HEK293 (cell line): ENCODE measurements at regions not wholly inside any gene's neighbourhood (a gene's known extent, or its start where the extent isn't known, plus 50 kb on each side); places are given as distances from the start of the nearest gene placed in this dataset.

ENCODE experiments used
- CTCF ChIA-PET: fragments of 350-600 bp; formaldehyde crosslinking; extraction: SDS; loops from one replicate; lab custom pipeline; 2021; ENCODE audit warnings: antibody characterized with exemption; lab: Yijun Ruan, JAX
- POLR2A ChIA-PET: fragments of 300-600 bp; formaldehyde crosslinking; extraction: SDS; loops from one replicate; lab custom pipeline; 2020; ENCODE audit warnings: antibody characterized with exemption, inconsistent platforms; lab: Yijun Ruan, JAX
- H3K27ac ChIP-seq: fragments of 200-500 bp; sonication (Bioruptor generic); 2 replicates; pipeline ENCODE4 v1.5.1; 2014; ENCODE audit warnings: low read depth, low read length, control low read depth, inconsistent platforms; ENCODE audit errors: extremely low read depth
- H3K36me3 ChIP-seq, 2 experiments: fragments of 200-500 bp in 1 of 2; sonication (Bioruptor generic) in 1 of 2; 1 replicate in 1 of 2; 2 replicates in 1 of 2; pipeline ENCODE4 v1.5.1; 2014 to 2017; ENCODE audit warnings: inconsistent platforms in 2 of 2, low read length in 2 of 2; ENCODE audit not compliant: control insufficient read depth in 2 of 2, insufficient read depth in 1 of 2
- H3K4me1 ChIP-seq: fragments of 200-500 bp; sonication (Bioruptor generic); 2 replicates; pipeline ENCODE4 v1.5.1; 2014; ENCODE audit warnings: mild to moderate bottlenecking, low read length, inconsistent platforms; ENCODE audit not compliant: control insufficient read depth, insufficient read depth
- H3K4me3 ChIP-seq: 2 replicates; pipeline ENCODE4 v1.5.1; 2011; ENCODE audit warnings: low read depth, mild to moderate bottlenecking, control low read depth, low read length, moderate library complexity
- H3K9me3 ChIP-seq: fragments of 200-500 bp; sonication (Bioruptor generic); 2 replicates; pipeline ENCODE4 v1.5.1; 2014; ENCODE audit warnings: low read depth, low read length, inconsistent platforms; ENCODE audit not compliant: control insufficient read depth, insufficient read depth
- BCL11B ChIP-seq: fragments of 450-650 bp; formaldehyde crosslinking; IDR thresholded peaks from 2 replicates; pipeline ENCODE4 v1.5.1; 2016; ENCODE audit warnings: low read depth, missing biosample characterization, missing genetic modification characterization
- GFI1B ChIP-seq: fragments of 450-650 bp; formaldehyde crosslinking; IDR thresholded peaks from 2 replicates; pipeline ENCODE4 v1.5.1; 2016; ENCODE audit warnings: missing biosample characterization, missing genetic modification characterization
- GLI2 ChIP-seq: fragments of 450-650 bp; formaldehyde crosslinking; IDR thresholded peaks from 2 replicates; pipeline ENCODE4; 2017; ENCODE audit warnings: missing biosample characterization, missing genetic modification characterization, low read depth, borderline replicate concordance
- OVOL3 ChIP-seq: fragments of 450-650 bp; formaldehyde crosslinking; IDR thresholded peaks from 2 replicates; pipeline ENCODE4 v1.5.1; 2016; ENCODE audit warnings: missing biosample characterization, missing genetic modification characterization
- TCF7L2 ChIP-seq: IDR thresholded peaks from 2 replicates; pipeline ENCODE4 v1.6.1; 2011; ENCODE audit warnings: low read depth, mild to moderate bottlenecking, inconsistent platforms, low read length, moderate library complexity, borderline replicate concordance
- WT1 ChIP-seq: fragments of 450-650 bp; formaldehyde crosslinking; IDR thresholded peaks from 2 replicates; pipeline ENCODE4 v1.5.1; 2016; ENCODE audit warnings: missing biosample characterization, missing genetic modification characterization
- ZBTB1 ChIP-seq: fragments of 450-650 bp; formaldehyde crosslinking; IDR thresholded peaks from 2 replicates; pipeline ENCODE4 v1.5.1; 2016; ENCODE audit warnings: missing biosample characterization, missing genetic modification characterization
- ZFP3 ChIP-seq: fragments of 450-650 bp; formaldehyde crosslinking; IDR thresholded peaks from 2 replicates; pipeline ENCODE4 v1.5.1; 2016; ENCODE audit warnings: low read depth, missing biosample characterization, missing genetic modification characterization
- ZFP69B ChIP-seq: fragments of 450-650 bp; formaldehyde crosslinking; IDR thresholded peaks from 2 replicates; pipeline ENCODE4 v1.5.1; 2016; ENCODE audit warnings: missing biosample characterization, missing genetic modification characterization
- ZNF157 ChIP-seq: fragments of 450-650 bp; formaldehyde crosslinking; IDR thresholded peaks from 2 replicates; pipeline ENCODE4 v1.5.1; 2016; ENCODE audit warnings: missing biosample characterization, missing genetic modification characterization
- ZNF175 ChIP-seq: fragments of 450-650 bp; formaldehyde crosslinking; IDR thresholded peaks from 2 replicates; pipeline ENCODE4 v1.5.1; 2016; ENCODE audit warnings: missing biosample characterization, missing genetic modification characterization
- ZNF211 ChIP-seq: fragments of 450-650 bp; formaldehyde crosslinking; IDR thresholded peaks from 2 replicates; pipeline ENCODE4 v1.5.1; 2016; ENCODE audit warnings: low read depth, missing biosample characterization, missing genetic modification characterization
- ZNF311 ChIP-seq: fragments of 450-650 bp; formaldehyde crosslinking; IDR thresholded peaks from 2 replicates; pipeline ENCODE4 v1.5.1; 2017; ENCODE audit warnings: missing biosample characterization, missing genetic modification characterization, borderline replicate concordance
- ZNF394 ChIP-seq: fragments of 450-650 bp; formaldehyde crosslinking; IDR thresholded peaks from 2 replicates; pipeline ENCODE4 v1.5.1; 2016; ENCODE audit warnings: missing biosample characterization, missing genetic modification characterization, mild to moderate bottlenecking, moderate library complexity, borderline replicate concordance
- ZNF404 ChIP-seq: fragments of 450-650 bp; formaldehyde crosslinking; IDR thresholded peaks from 2 replicates; pipeline ENCODE4 v1.5.1; 2017; ENCODE audit warnings: missing biosample characterization, missing genetic modification characterization
- ZNF555 ChIP-seq: fragments of 450-650 bp; formaldehyde crosslinking; conservative IDR thresholded peaks from 2 replicates; pipeline ENCODE4 v1.5.1; 2017; ENCODE audit warnings: missing biosample characterization, mild to moderate bottlenecking, missing genetic modification characterization, inconsistent platforms
- ZNF624 ChIP-seq: fragments of 450-650 bp; formaldehyde crosslinking; IDR thresholded peaks from 2 replicates; pipeline ENCODE4 v1.5.1; 2017; ENCODE audit warnings: missing biosample characterization, missing genetic modification characterization
- ZNF626 ChIP-seq: fragments of 450-650 bp; sonication (Bioruptor Pico); formaldehyde crosslinking; IDR thresholded peaks from 2 replicates; pipeline ENCODE4 v1.5.1; 2018; ENCODE audit warnings: missing biosample characterization, missing genetic modification characterization, inconsistent platforms
- ZNF830 ChIP-seq: fragments of 450-650 bp; IDR thresholded peaks from 2 replicates; pipeline ENCODE4 v1.5.0; 2018; ENCODE audit warnings: missing biosample characterization, missing genetic modification characterization, low read depth, mild to moderate bottlenecking, moderate library complexity
- TF ChIP-seq, protein P1 (sequence below): fragments of 450-650 bp; formaldehyde crosslinking; IDR thresholded peaks from 2 replicates; pipeline ENCODE4 v1.5.1; 2016; ENCODE audit warnings: missing biosample characterization, missing genetic modification characterization
- TF ChIP-seq, protein P2 (sequence below): fragments of 450-650 bp; formaldehyde crosslinking; IDR thresholded peaks from 2 replicates; pipeline ENCODE4 v1.5.1; 2016; ENCODE audit warnings: missing biosample characterization, missing genetic modification characterization
- TF ChIP-seq, protein P3 (sequence below): fragments of 450-650 bp; formaldehyde crosslinking; IDR thresholded peaks from 2 replicates; pipeline ENCODE4 v1.5.1; 2016; ENCODE audit warnings: missing biosample characterization, missing genetic modification characterization, borderline replicate concordance
- TF ChIP-seq, protein P4 (sequence below): fragments of 450-650 bp; formaldehyde crosslinking; IDR thresholded peaks from 2 replicates; pipeline ENCODE4 v1.5.1; 2016; ENCODE audit warnings: missing biosample characterization, missing genetic modification characterization

DNA sequence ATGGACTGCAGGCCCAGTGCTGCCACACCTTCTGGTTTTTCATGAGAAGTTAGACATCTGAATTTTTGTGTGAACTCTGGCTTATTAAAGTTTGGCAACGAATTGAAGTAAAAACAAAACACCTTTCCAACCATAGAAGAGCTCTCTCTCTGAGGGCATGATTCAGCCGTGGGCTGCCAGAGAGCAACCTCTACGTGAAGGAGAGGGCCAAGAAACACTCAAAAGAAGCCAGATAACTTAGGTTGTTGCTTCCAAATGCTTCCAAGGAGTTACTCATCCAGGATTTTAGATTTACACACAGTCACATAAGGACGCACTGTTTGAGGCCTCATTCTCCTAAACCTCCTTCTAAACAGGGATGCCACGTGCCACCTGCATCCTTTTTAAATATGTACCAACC lies 65.5 kb downstream of the NRN1 start:
- ChIA-PET CTCF (interaction anchor here (0.6 to 1.2 kb wide), 2 partner anchors 8 to 28 kb away, joined by 3 read pairs; no protein-coding TSS in a partner anchor), POLR2A (interaction anchor here (0.6 kb wide), 2 partner anchors 48 to 790 kb away, joined by 3 read pairs; no protein-coding TSS in a partner anchor)
- Histone ChIP-seq H3K4me1 (no peaks in the 10 kb centered on the region), H3K36me3 (no peaks in the 10 kb centered on the region), H3K4me3 (no peak overlapping the region), H3K9me3 (no peaks in the 10 kb centered on the region), H3K27ac (no peak overlapping the region)
- TF ChIP-seq, protein P1, sequence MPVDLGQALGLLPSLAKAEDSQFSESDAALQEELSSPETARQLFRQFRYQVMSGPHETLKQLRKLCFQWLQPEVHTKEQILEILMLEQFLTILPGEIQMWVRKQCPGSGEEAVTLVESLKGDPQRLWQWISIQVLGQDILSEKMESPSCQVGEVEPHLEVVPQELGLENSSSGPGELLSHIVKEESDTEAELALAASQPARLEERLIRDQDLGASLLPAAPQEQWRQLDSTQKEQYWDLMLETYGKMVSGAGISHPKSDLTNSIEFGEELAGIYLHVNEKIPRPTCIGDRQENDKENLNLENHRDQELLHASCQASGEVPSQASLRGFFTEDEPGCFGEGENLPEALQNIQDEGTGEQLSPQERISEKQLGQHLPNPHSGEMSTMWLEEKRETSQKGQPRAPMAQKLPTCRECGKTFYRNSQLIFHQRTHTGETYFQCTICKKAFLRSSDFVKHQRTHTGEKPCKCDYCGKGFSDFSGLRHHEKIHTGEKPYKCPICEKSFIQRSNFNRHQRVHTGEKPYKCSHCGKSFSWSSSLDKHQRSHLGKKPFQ (tag by site-specific recombination): no peak
- TF ChIP-seq OVOL3 (no peak), GLI2 (tag by site-specific recombination) (no peak), ZNF311 (tag by site-specific recombination) (no peak), ZNF394 (tag by site-specific recombination) (no peak), ZNF404 (tag by site-specific recombination) (no peak), ZFP3 (tag by site-specific recombination) (no peak), TCF7L2 (no peak)
- TF ChIP-seq, protein P2, sequence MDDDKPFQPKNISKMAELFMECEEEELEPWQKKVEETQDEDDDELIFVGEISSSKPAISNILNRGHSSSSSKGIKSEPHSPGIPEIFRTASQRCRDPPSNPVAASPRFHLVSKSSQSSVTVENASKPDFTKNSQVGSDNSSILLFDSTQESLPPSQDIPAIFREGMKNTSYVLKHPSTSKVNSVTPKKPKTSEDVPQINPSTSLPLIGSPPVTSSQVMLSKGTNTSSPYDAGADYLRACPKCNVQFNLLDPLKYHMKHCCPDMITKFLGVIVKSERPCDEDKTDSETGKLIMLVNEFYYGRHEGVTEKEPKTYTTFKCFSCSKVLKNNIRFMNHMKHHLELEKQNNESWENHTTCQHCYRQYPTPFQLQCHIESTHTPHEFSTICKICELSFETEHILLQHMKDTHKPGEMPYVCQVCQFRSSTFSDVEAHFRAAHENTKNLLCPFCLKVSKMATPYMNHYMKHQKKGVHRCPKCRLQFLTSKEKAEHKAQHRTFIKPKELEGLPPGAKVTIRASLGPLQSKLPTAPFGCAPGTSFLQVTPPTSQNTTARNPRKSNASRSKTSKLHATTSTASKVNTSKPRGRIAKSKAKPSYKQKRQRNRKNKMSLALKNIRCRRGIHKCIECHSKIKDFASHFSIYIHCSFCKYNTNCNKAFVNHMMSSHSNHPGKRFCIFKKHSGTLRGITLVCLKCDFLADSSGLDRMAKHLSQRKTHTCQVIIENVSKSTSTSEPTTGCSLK (tag by site-specific recombination): no peak

DNA sequence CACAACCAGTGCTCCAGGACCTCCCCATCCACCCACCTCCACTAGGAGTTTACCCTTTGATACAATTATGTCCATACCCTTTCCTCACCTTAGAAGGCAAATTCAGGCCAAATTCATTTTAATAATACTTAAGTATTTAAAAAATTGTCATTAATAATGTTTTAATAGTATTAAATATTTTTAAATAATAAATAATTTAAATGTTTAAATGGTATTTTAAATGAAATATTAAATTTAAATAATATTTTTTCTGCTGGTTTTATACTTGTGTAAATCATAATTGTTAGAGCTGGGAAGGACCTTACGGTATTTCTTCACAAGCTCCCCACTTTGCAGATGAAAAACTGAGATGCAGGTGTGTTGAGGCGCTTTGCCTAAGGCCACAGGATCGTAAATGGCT lies 67.8 kb downstream of the NRN1 start:
- Histone ChIP-seq H3K27ac (no peak overlapping the region), H3K4me3 (no peak overlapping the region), H3K36me3 (no peaks in the 10 kb centered on the region), H3K4me1 (no peaks in the 10 kb centered on the region), H3K9me3 (no peaks in the 10 kb centered on the region)
- POLR2A ChIA-PET: no interaction called here
- no peak for TF ChIP-seq BCL11B
- TF ChIP-seq ZNF830 (tag by site-specific recombination): no peak
- TF ChIP-seq ZBTB1 (tag by site-specific recombination): no peak
- TF ChIP-seq ZNF157 (tag by site-specific recombination): no peak
- TF ChIP-seq GFI1B (tag by site-specific recombination): no peak
- TF ChIP-seq, protein P3, sequence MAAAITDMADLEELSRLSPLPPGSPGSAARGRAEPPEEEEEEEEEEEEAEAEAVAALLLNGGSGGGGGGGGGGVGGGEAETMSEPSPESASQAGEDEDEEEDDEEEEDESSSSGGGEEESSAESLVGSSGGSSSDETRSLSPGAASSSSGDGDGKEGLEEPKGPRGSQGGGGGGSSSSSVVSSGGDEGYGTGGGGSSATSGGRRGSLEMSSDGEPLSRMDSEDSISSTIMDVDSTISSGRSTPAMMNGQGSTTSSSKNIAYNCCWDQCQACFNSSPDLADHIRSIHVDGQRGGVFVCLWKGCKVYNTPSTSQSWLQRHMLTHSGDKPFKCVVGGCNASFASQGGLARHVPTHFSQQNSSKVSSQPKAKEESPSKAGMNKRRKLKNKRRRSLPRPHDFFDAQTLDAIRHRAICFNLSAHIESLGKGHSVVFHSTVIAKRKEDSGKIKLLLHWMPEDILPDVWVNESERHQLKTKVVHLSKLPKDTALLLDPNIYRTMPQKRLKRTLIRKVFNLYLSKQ (tag by site-specific recombination): no peak
- TF ChIP-seq, protein P4, sequence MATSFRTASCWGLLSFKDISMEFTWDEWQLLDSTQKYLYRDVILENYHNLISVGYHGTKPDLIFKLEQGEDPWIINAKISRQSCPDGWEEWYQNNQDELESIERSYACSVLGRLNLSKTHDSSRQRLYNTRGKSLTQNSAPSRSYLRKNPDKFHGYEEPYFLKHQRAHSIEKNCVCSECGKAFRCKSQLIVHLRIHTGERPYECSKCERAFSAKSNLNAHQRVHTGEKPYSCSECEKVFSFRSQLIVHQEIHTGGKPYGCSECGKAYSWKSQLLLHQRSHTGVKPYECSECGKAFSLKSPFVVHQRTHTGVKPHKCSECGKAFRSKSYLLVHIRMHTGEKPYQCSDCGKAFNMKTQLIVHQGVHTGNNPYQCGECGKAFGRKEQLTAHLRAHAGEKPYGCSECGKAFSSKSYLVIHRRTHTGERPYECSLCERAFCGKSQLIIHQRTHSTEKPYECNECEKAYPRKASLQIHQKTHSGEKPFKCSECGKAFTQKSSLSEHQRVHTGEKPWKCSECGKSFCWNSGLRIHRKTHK (tag by site-specific recombination): no peak
- no peak for TF ChIP-seq WT1 (tag by site-specific recombination)
- TF ChIP-seq ZNF211: no peak
- no peak for TF ChIP-seq ZNF624
- no peak for TF ChIP-seq ZFP69B (tag by site-specific recombination)
- TF ChIP-seq ZNF555 (tag by site-specific recombination): no peak
- TF ChIP-seq ZNF175 (tag by site-specific recombination): no peak
- TF ChIP-seq ZNF626 (tag by site-specific recombination): no peak
- CTCF ChIA-PET: interaction anchor here (0.9 to 1.5 kb wide), 2 partner anchors 12 to 13 kb away, joined by 3 to 6 read pairs; no protein-coding TSS in a partner anchor
